ENCODE measurements at regions not wholly inside any gene's neighbourhood (a gene's known extent, or its start where the extent isn't known, plus 50 kb on each side); places are given as distances from the start of the nearest gene placed in this dataset.

GRCh38 chr12:105570944-105571343 lies 240.5 kb downstream of the C12orf75 start:
- ATAC-seq, result no peak
- Mint-ChIP-seq H3K4me3 (no peak overlapping the region), H3K27me3 (peaks cover 15% of the 10 kb centered on the region), H3K27ac (no peak overlapping the region), H3K4me1 (no peaks in the 10 kb centered on the region), H3K36me3 (ENCODE audit: low read depth) (no peaks in the 10 kb centered on the region)
- DNase-seq, result no peak
- H3K9me3 ChIP-seq (ENCODE audit: control insufficient read depth, low read length, poor library complexity, severe bottlenecking), result no peaks in the 10 kb centered on the region

GRCh38 chr12:105573574-105573973 lies 243.1 kb downstream of the C12orf75 start:
- no peaks in the 10 kb centered on the region for H3K36me3 Mint-ChIP-seq (ENCODE audit: low read depth)
- no peaks in the 10 kb centered on the region for H3K9me3 ChIP-seq (ENCODE audit: control insufficient read depth, low read length, poor library complexity, severe bottlenecking)
- ATAC-seq, result no peak
- H3K27ac Mint-ChIP-seq, result no peak overlapping the region
- no peaks in the 10 kb centered on the region for H3K4me1 Mint-ChIP-seq
- no peak overlapping the region for H3K4me3 Mint-ChIP-seq
- no peak for DNase-seq
- H3K27me3 Mint-ChIP-seq, result peaks cover under 1% of the 10 kb centered on the region

- H3K36me3 Mint-ChIP-seq (ENCODE audit: low read depth), result no peaks in the 10 kb centered on the region
- no peak overlapping the region for H3K27ac Mint-ChIP-seq
- H3K4me1 Mint-ChIP-seq, result no peaks in the 10 kb centered on the region
- ATAC-seq, result no peak
- H3K4me3 Mint-ChIP-seq, result no peak overlapping the region
- DNase-seq, result no peak
- no peaks in the 10 kb centered on the region for H3K9me3 ChIP-seq (ENCODE audit: control insufficient read depth, low read length, poor library complexity, severe bottlenecking)
- H3K27me3 Mint-ChIP-seq, result no peaks in the 10 kb centered on the region
These were observed 243.7 kb downstream of the C12orf75 start for GRCh38 chr12:105574056-105574715.

GRCh38 chr12:105575235-105575634 lies 244.7 kb downstream of the C12orf75 start:
- Mint-ChIP-seq H3K4me1 (no peaks in the 10 kb centered on the region), H3K27ac (no peak overlapping the region), H3K27me3 (no peaks in the 10 kb centered on the region), H3K4me3 (no peak overlapping the region), H3K36me3 (ENCODE audit: low read depth) (no peaks in the 10 kb centered on the region)
- no peaks in the 10 kb centered on the region for H3K9me3 ChIP-seq (ENCODE audit: control insufficient read depth, low read length, poor library complexity, severe bottlenecking)
- ATAC-seq (no peak), DNase-seq (no peak)

GRCh38 chr12:105576261-105576660 lies 245.8 kb downstream of the C12orf75 start:
- no peak for ATAC-seq
- Mint-ChIP-seq H3K27ac (no peak overlapping the region), H3K36me3 (ENCODE audit: low read depth) (no peaks in the 10 kb centered on the region), H3K27me3 (no peaks in the 10 kb centered on the region), H3K4me3 (no peak overlapping the region), H3K4me1 (no peaks in the 10 kb centered on the region)
- no peak for DNase-seq
- H3K9me3 ChIP-seq (ENCODE audit: control insufficient read depth, low read length, poor library complexity, severe bottlenecking), result no peaks in the 10 kb centered on the region

- H3K36me3 Mint-ChIP-seq (ENCODE audit: low read depth), result peaks cover 2% of the 10 kb centered on the region
- H3K27me3 Mint-ChIP-seq, result peaks cover 14% of the 10 kb centered on the region
- no peak overlapping the region for H3K27ac Mint-ChIP-seq
- H3K9me3 ChIP-seq (ENCODE audit: control insufficient read depth, low read length, poor library complexity, severe bottlenecking), result no peaks in the 10 kb centered on the region
- H3K4me3 Mint-ChIP-seq, result no peak overlapping the region
- DNase-seq (no peak), ATAC-seq (no peak)
- H3K4me1 Mint-ChIP-seq, result no peaks in the 10 kb centered on the region
These were observed 250.4 kb downstream of the C12orf75 start for GRCh38 chr12:105580821-105581352.

- peaks cover 2% of the 10 kb centered on the region for H3K36me3 Mint-ChIP-seq (ENCODE audit: low read depth)
- no peak overlapping the region for H3K4me3 Mint-ChIP-seq
- ATAC-seq (no peak), DNase-seq (no peak)
- no peaks in the 10 kb centered on the region for H3K9me3 ChIP-seq (ENCODE audit: control insufficient read depth, low read length, poor library complexity, severe bottlenecking)
- no peak overlapping the region for H3K27ac Mint-ChIP-seq
- H3K27me3 Mint-ChIP-seq, result peaks cover 14% of the 10 kb centered on the region
- no peaks in the 10 kb centered on the region for H3K4me1 Mint-ChIP-seq
These were observed 250.9 kb downstream of the C12orf75 start for GRCh38 chr12:105581420-105581819.

GRCh38 chr12:105585107-105585506 lies 254.6 kb downstream of the C12orf75 start:
- no peak for ATAC-seq
- Mint-ChIP-seq H3K36me3 (ENCODE audit: low read depth) (peaks cover 2% of the 10 kb centered on the region), H3K4me3 (no peak overlapping the region), H3K27me3 (peaks cover 14% of the 10 kb centered on the region), H3K4me1 (no peaks in the 10 kb centered on the region), H3K27ac (no peak overlapping the region)
- no peaks in the 10 kb centered on the region for H3K9me3 ChIP-seq (ENCODE audit: control insufficient read depth, low read length, poor library complexity, severe bottlenecking)
- DNase-seq, result no peak

GRCh38 chr12:105587237-105587636 lies 256.7 kb downstream of the C12orf75 start:
- no peaks in the 10 kb centered on the region for H3K9me3 ChIP-seq (ENCODE audit: control insufficient read depth, low read length, poor library complexity, severe bottlenecking)
- Mint-ChIP-seq H3K27ac (no peak overlapping the region), H3K4me3 (no peak overlapping the region), H3K27me3 (peaks cover 14% of the 10 kb centered on the region), H3K36me3 (ENCODE audit: low read depth) (peaks cover 2% of the 10 kb centered on the region), H3K4me1 (no peaks in the 10 kb centered on the region)
- DNase-seq (no peak), ATAC-seq (no peak)

GRCh38 chr12:105588106-105588505 lies 257.6 kb downstream of the C12orf75 start:
- H3K9me3 ChIP-seq (ENCODE audit: control insufficient read depth, low read length, poor library complexity, severe bottlenecking), result no peaks in the 10 kb centered on the region
- DNase-seq (no peak), ATAC-seq (no peak)
- Mint-ChIP-seq H3K4me3 (no peak overlapping the region), H3K36me3 (ENCODE audit: low read depth) (peaks cover 2% of the 10 kb centered on the region), H3K4me1 (no peaks in the 10 kb centered on the region), H3K27me3 (peaks cover 14% of the 10 kb centered on the region), H3K27ac (no peak overlapping the region)

GRCh38 chr12:105590571-105590970 lies 260.1 kb downstream of the C12orf75 start:
- Mint-ChIP-seq H3K4me3 (no peak overlapping the region), H3K27me3 (peaks cover under 1% of the 10 kb centered on the region), H3K36me3 (ENCODE audit: low read depth) (no peaks in the 10 kb centered on the region), H3K4me1 (no peaks in the 10 kb centered on the region), H3K27ac (no peak overlapping the region)
- DNase-seq (no peak), ATAC-seq (no peak)
- no peaks in the 10 kb centered on the region for H3K9me3 ChIP-seq (ENCODE audit: control insufficient read depth, low read length, poor library complexity, severe bottlenecking)

- Mint-ChIP-seq H3K27ac (no peak overlapping the region), H3K4me1 (no peaks in the 10 kb centered on the region), H3K4me3 (no peak overlapping the region), H3K27me3 (peaks cover 4% of the 10 kb centered on the region), H3K36me3 (ENCODE audit: low read depth) (no peaks in the 10 kb centered on the region)
- H3K9me3 ChIP-seq (ENCODE audit: control insufficient read depth, low read length, poor library complexity, severe bottlenecking), result no peaks in the 10 kb centered on the region
- no peak for ATAC-seq
- DNase-seq, result no peak
These were observed 264.9 kb downstream of the C12orf75 start for GRCh38 chr12:105595440-105595839.

GRCh38 chr12:105596731-105597130 lies 266.2 kb downstream of the C12orf75 start:
- H3K36me3 Mint-ChIP-seq (ENCODE audit: low read depth), result no peaks in the 10 kb centered on the region

GRCh38 chr12:105598031-105598430 lies 267.5 kb downstream of the C12orf75 start:
- Mint-ChIP-seq H3K27ac (no peak overlapping the region), H3K36me3 (ENCODE audit: low read depth) (no peaks in the 10 kb centered on the region)

More at GRCh38 chr12:105596731-105597130, 266.2 kb downstream of the C12orf75 start:
- H3K4me3 Mint-ChIP-seq, result no peak overlapping the region
- no peak for DNase-seq
- no peaks in the 10 kb centered on the region for H3K9me3 ChIP-seq (ENCODE audit: control insufficient read depth, low read length, poor library complexity, severe bottlenecking)
- H3K27me3 Mint-ChIP-seq, result peaks cover 4% of the 10 kb centered on the region
- no peak for ATAC-seq
- no peak overlapping the region for H3K27ac Mint-ChIP-seq
- no peaks in the 10 kb centered on the region for H3K4me1 Mint-ChIP-seq

More at GRCh38 chr12:105598031-105598430, 267.5 kb downstream of the C12orf75 start:
- no peaks in the 10 kb centered on the region for H3K4me1 Mint-ChIP-seq
- peaks cover 4% of the 10 kb centered on the region for H3K27me3 Mint-ChIP-seq
- H3K9me3 ChIP-seq (ENCODE audit: control insufficient read depth, low read length, poor library complexity, severe bottlenecking), result no peaks in the 10 kb centered on the region
- no peak overlapping the region for H3K4me3 Mint-ChIP-seq
- ATAC-seq, result no peak
- DNase-seq, result no peak
